GM18951 (cell line): ENCODE measurements at regions not wholly inside any gene's neighbourhood (a gene's known extent, or its start where the extent isn't known, plus 50 kb on each side); places are given as distances from the start of the nearest gene placed in this dataset.

Source experiments
- POLR2A ChIP-seq: IDR thresholded peaks from 4 replicates; pipeline ENCODE4 v1.6.1; 2011; ENCODE audit warnings: mild to moderate bottlenecking; ENCODE audit not compliant: insufficient read length, insufficient read depth; ENCODE audit errors: extremely low read depth
- in situ Hi-C: fragments of 300-500 bp; cut with MboI; formaldehyde crosslinking; loops from one replicate; pipeline ENCODE4 v1.12.0; 2022; ENCODE audit warnings: low sequenced_read_pairs, mixed read lengths, inconsistent platforms; ENCODE audit not compliant: unreplicated experiment

GRCh38 chr21:17889171-17889570 lies 70.0 kb upstream of the C21orf91 start:
- no peak for TF ChIP-seq POLR2A
- in situ Hi-C loops = no loop called here

- TF ChIP-seq POLR2A = no peak
- in situ Hi-C loops = no loop called here
Observed at GRCh38 chr21:17869115-17869514, 50.0 kb upstream of the C21orf91 start.
